SK-N-SH (cell line): ENCODE measurements at regions not wholly inside any gene's neighbourhood (a gene's known extent, or its start where the extent isn't known, plus 50 kb on each side); places are given as distances from the start of the nearest gene placed in this dataset.
"Not testable (repeated sequence)": the region's sequence is repeated elsewhere in the genome, so short reads cannot be mapped to it uniquely, and the experiment has no call there.

Source experiments
- CTCF ChIA-PET: fragments of 300-600, 350-600 bp; formaldehyde crosslinking; extraction: SDS; loops from one replicate; lab custom pipeline; 2021; lab: Yijun Ruan, JAX
- POLR2A ChIA-PET: fragments of 350-600 bp; sonication (Branson Sonifier 250); formaldehyde crosslinking; extraction: SDS; loops from one replicate; lab custom pipeline; 2020; ENCODE audit warnings: antibody characterized with exemption, inconsistent platforms; lab: Yijun Ruan, JAX
- DNase-seq: peaks from one replicate; pipeline ENCODE4 v3.0.0; 2012
- H2AFZ ChIP-seq: fragments of 200-600 bp; sonication (generic); 2 replicates; pipeline ENCODE4 v1.8.1; 2016; ENCODE audit warnings: antibody characterized with exemption, mild to moderate bottlenecking, low read depth
- H3F3A ChIP-seq: fragments of 200-600 bp; sonication (generic); replicated peaks from 2 replicates; pipeline ENCODE3; 2016; ENCODE audit warnings: antibody characterized with exemption, mild to moderate bottlenecking; ENCODE audit not compliant: insufficient read depth
- H3K27ac ChIP-seq, 2 experiments: fragments of 200-500 bp in 1 of 2; fragments of 200-600 bp in 1 of 2; sonication (Bioruptor generic) in 1 of 2; sonication (generic), shearing (Covaris generic) in 1 of 2; 2 replicates each; pipeline versions ENCODE4 v1.5.1 to v1.6.1; 2014 to 2016; ENCODE audit warnings: low read depth in 2 of 2, inconsistent platforms in 1 of 2, low read length in 1 of 2, mild to moderate bottlenecking in 1 of 2, mixed read lengths in 1 of 2
- H3K27me3 ChIP-seq: fragments of 200-600 bp; sonication (generic), shearing (Covaris generic); 2 replicates; pipeline ENCODE4 v1.6.1; 2016; ENCODE audit warnings: mixed run types; ENCODE audit not compliant: insufficient read depth
- H3K36me3 ChIP-seq, 2 experiments: fragments of 200-500 bp in 1 of 2; fragments of 200-600 bp in 1 of 2; sonication (Bioruptor generic) in 1 of 2; sonication (generic) in 1 of 2; replicated peaks in 1 of 2; 2 replicates each; pipeline versions ENCODE3 to v1.5.1; 2014 to 2016; ENCODE audit warnings: low read length in 1 of 2, mild to moderate bottlenecking in 1 of 2; ENCODE audit not compliant: insufficient read depth in 2 of 2, control insufficient read depth in 1 of 2
- H3K4me1 ChIP-seq, 2 experiments: fragments of 200-500 bp in 1 of 2; fragments of 200-600 bp in 1 of 2; sonication (Bioruptor generic) in 1 of 2; sonication (generic), shearing (Covaris generic) in 1 of 2; 2 replicates each; pipeline versions ENCODE4 v1.5.1 to v1.6.1; 2014 to 2016; ENCODE audit warnings: low read depth in 1 of 2, low read length in 1 of 2, mixed run types in 1 of 2; ENCODE audit not compliant: insufficient read depth in 2 of 2, control insufficient read depth in 1 of 2
- H3K4me2 ChIP-seq: fragments of 200-600 bp; sonication (generic), shearing (Covaris generic); 2 replicates; pipeline ENCODE4 v1.6.1; 2017; ENCODE audit warnings: mixed run types
- H3K4me3 ChIP-seq, 2 experiments: fragments of 200-500 bp in 1 of 2; fragments of 200-600 bp in 1 of 2; sonication (Bioruptor generic) in 1 of 2; sonication (generic), shearing (Covaris generic) in 1 of 2; 2 replicates each; pipeline versions ENCODE4 v1.5.1 to v1.8.1; 2014 to 2016; ENCODE audit warnings: low read depth in 2 of 2, inconsistent platforms in 1 of 2, low read length in 1 of 2, mild to moderate bottlenecking in 1 of 2, mixed read lengths in 1 of 2, moderate library complexity in 1 of 2
- H3K79me2 ChIP-seq: fragments of 200-600 bp; sonication (generic); 2 replicates; pipeline ENCODE4 v1.8.1; 2017; ENCODE audit warnings: mild to moderate bottlenecking; ENCODE audit not compliant: insufficient read depth
- H3K9ac ChIP-seq: fragments of 200-600 bp; sonication (generic); 2 replicates; pipeline ENCODE4 v1.6.1; 2017; ENCODE audit warnings: mixed run types
- H3K9me2 ChIP-seq: fragments of 200-600 bp; sonication (generic); 2 replicates; pipeline ENCODE4 v1.6.1; 2017; ENCODE audit warnings: mixed run types
- H3K9me3 ChIP-seq: fragments of 200-600 bp; sonication (generic); 2 replicates; pipeline ENCODE4 v1.6.1; 2017; ENCODE audit warnings: mixed run types, mild to moderate bottlenecking, moderate library complexity
- H4K20me1 ChIP-seq: fragments of 200-600 bp; sonication (generic); 2 replicates; pipeline ENCODE4 v1.6.1; 2017; ENCODE audit warnings: mild to moderate bottlenecking, mixed run types; ENCODE audit not compliant: insufficient read depth
- CHD2 ChIP-seq: fragments of 150-350 bp; IDR thresholded peaks from 2 replicates; pipeline ENCODE4 v1.6.1; 2018; ENCODE audit warnings: low read length; ENCODE audit not compliant: partially characterized antibody
- EZH2phosphoT487 ChIP-seq: fragments of 200-600 bp; sonication (generic); IDR thresholded peaks from 2 replicates; pipeline ENCODE4 v1.6.1; 2017; ENCODE audit warnings: low read depth, mixed run types, mild to moderate bottlenecking, antibody characterized with exemption, moderate library complexity, borderline replicate concordance
- FOSL2 ChIP-seq: IDR thresholded peaks from 2 replicates; pipeline ENCODE4 v1.4.0; 2012; ENCODE audit warnings: low read depth, mild to moderate bottlenecking, moderate library complexity, borderline replicate concordance
- GATA2 ChIP-seq: sonication (generic); formaldehyde crosslinking; IDR thresholded peaks from 2 replicates; pipeline ENCODE4 v1.5.0; 2020; ENCODE audit warnings: mild to moderate bottlenecking, missing genetic modification reagents
- MAX ChIP-seq: IDR thresholded peaks from 2 replicates; pipeline ENCODE4 v1.4.0; 2012; ENCODE audit warnings: low read depth
- MEF2A ChIP-seq: IDR thresholded peaks from 2 replicates; pipeline ENCODE4 v1.4.0; 2012; ENCODE audit warnings: low read depth, borderline replicate concordance
- PBX3 ChIP-seq: IDR thresholded peaks from 2 replicates; pipeline ENCODE4; 2012
- POLR2AphosphoS5 ChIP-seq: IDR thresholded peaks from 2 replicates; pipeline ENCODE4 v1.6.1; 2012; ENCODE audit warnings: low read depth, low read length
- RAD21 ChIP-seq: IDR thresholded peaks from 2 replicates; pipeline ENCODE4 v1.6.1; 2012; ENCODE audit warnings: mild to moderate bottlenecking, low read length
- RCOR1 ChIP-seq: fragments of 150-350 bp; IDR thresholded peaks from 2 replicates; pipeline ENCODE4 v1.6.1; 2017; ENCODE audit warnings: antibody characterized with exemption, low read length
- RFX5 ChIP-seq: IDR thresholded peaks from 2 replicates; pipeline ENCODE4 v1.6.1; 2012; ENCODE audit warnings: mild to moderate bottlenecking, improper control_type of control experiment, low read length
- RXRA ChIP-seq: IDR thresholded peaks from 2 replicates; pipeline ENCODE4 v1.4.0; 2012; ENCODE audit warnings: low read depth, mild to moderate bottlenecking, borderline replicate concordance
- SMC3 ChIP-seq: IDR thresholded peaks from 2 replicates; pipeline ENCODE4 v1.6.1; 2012; ENCODE audit warnings: low read depth, low read length, improper control_type of control experiment
- TCF12 ChIP-seq: IDR thresholded peaks from 2 replicates; pipeline ENCODE4 v1.4.0; 2012
- TEAD4 ChIP-seq: IDR thresholded peaks from 2 replicates; pipeline ENCODE4 v1.4.0; 2012; ENCODE audit warnings: mild to moderate bottlenecking, borderline replicate concordance; ENCODE audit not compliant: insufficient read depth
- ZBTB33 ChIP-seq: IDR thresholded peaks from 2 replicates; pipeline ENCODE4 v1.4.0; 2012; ENCODE audit warnings: low read depth, borderline replicate concordance
- WGBS: methylation state at CpG from one replicate; pipeline ENCODE4 v1.1.6; 2017; ENCODE audit warnings: low lambda C conversion rate; 5-methylcytosine and 5-hydroxymethylcytosine counted together

- H3K36me3 ChIP-seq, result no peaks in the 10 kb centered on the region
- H3K9me3 ChIP-seq, result no peaks in the 10 kb centered on the region
- H3K9ac ChIP-seq, result no peak overlapping the region
- TF ChIP-seq RXRA, result no peak
- no peak for TF ChIP-seq RAD21
- no peak for TF ChIP-seq TCF12
- no peak for TF ChIP-seq MEF2A
- no peak for TF ChIP-seq MAX
- no peak for TF ChIP-seq EZH2phosphoT487
- TF ChIP-seq RFX5, result no peak
- TF ChIP-seq ZBTB33, result no peak
- TF ChIP-seq SMC3, result no peak
- no peak for TF ChIP-seq GATA2
- no peak for TF ChIP-seq RCOR1
- no peak for TF ChIP-seq CHD2
- TF ChIP-seq PBX3, result no peak
- TF ChIP-seq TEAD4, result no peak
- no peak for TF ChIP-seq FOSL2
- TF ChIP-seq POLR2AphosphoS5, result no peak
- H4K20me1 ChIP-seq, result no peaks in the 10 kb centered on the region
- no peak for DNase-seq
- 61% methylated on average over 4 of the region's 4 CpGs for WGBS
- no peaks in the 10 kb centered on the region; a peak in 1 of 4 replicates for H3K4me1 ChIP-seq
- H3K27ac ChIP-seq, result no peak overlapping the region
- no peaks in the 10 kb centered on the region for H3F3A ChIP-seq
- peak overlapping the region; percentile 78 for H2AFZ ChIP-seq
- no peak overlapping the region for H3K4me3 ChIP-seq
- ChIA-PET CTCF (no interaction called here), POLR2A (no interaction called here)
- peak overlapping the region; percentile 71 for H3K4me2 ChIP-seq
- H3K9me2 ChIP-seq, result no peaks in the 10 kb centered on the region
- H3K27me3 ChIP-seq, result no peaks in the 10 kb centered on the region
- H3K79me2 ChIP-seq, result no peaks in the 10 kb centered on the region
Observed at GRCh38 chr5:50553560-50553984, 112.5 kb upstream of the EMB start.

GRCh38 chr5:50558640-50559039 lies 107.8 kb upstream of the PARP8 start:
- H3K36me3 ChIP-seq, H3F3A ChIP-seq, H3K4me1 ChIP-seq, H3K79me2 ChIP-seq, H3K4me2 ChIP-seq, H3K27me3 ChIP-seq, H3K9me2 ChIP-seq, H2AFZ ChIP-seq, POLR2A ChIA-PET, H3K4me3 ChIP-seq, H3K27ac ChIP-seq, H3K9ac ChIP-seq, H4K20me1 ChIP-seq, DNase-seq, H3K9me3 ChIP-seq: not testable (repeated sequence)
- CTCF ChIA-PET, result interaction anchor here (0.6 kb wide), 1 partner anchor 33 kb away, joined by 3 read pairs; no protein-coding TSS in a partner anchor
